Fibroblast of gingiva (primary cell): ENCODE measurements at regions not wholly inside any gene's neighbourhood (a gene's known extent, or its start where the extent isn't known, plus 50 kb on each side); places are given as distances from the start of the nearest gene placed in this dataset.
"Not testable (repeated sequence)": the region's sequence is repeated elsewhere in the genome, so short reads cannot be mapped to it uniquely, and the experiment has no call there.

Source experiments
- DNase-seq: peaks from one replicate; pipeline ENCODE4 v3.0.0-alpha.2; 2011; ENCODE audit warnings: low read depth

DNA sequence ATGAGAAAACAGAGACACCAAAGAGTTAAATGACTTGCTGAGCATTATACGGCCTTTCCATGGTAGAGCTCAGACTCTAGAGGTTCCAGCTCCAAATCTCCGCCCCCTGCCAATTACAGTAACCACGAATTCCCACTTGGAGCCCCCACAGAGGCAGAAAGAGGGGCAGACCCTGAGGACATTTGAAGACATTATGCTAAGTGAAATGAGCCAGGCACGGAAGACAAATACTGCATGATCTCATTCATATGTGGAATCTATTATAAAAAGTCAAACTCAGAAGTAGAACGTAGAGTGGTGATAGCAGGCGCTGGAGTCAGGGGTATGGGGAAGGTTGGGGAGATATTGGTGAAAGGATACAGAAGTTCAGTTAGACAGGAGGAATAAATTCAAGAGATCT, 303.4 kb downstream of the ANAPC1 start:
- not testable (repeated sequence) for DNase-seq

DNA sequence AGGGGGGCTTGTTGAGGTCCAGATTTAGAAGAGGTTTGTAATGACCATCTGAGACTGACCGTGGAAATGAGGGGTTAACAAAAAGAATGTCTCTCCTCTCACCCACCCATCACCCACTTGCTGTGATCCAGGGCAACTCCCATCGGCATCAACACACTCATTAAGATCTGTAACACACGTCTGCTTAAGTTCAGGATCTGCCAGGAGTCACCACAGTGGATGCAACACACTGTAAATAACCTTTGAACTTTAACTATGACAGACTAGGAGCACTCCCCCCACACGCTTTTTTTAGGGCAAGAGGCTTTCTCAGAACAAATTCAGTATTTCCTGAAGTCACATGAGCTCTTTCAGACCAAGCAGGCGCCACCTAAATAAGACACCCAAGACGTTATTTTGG, 301.9 kb downstream of the ANAPC1 start:
- DNase-seq: not testable (repeated sequence)

DNA sequence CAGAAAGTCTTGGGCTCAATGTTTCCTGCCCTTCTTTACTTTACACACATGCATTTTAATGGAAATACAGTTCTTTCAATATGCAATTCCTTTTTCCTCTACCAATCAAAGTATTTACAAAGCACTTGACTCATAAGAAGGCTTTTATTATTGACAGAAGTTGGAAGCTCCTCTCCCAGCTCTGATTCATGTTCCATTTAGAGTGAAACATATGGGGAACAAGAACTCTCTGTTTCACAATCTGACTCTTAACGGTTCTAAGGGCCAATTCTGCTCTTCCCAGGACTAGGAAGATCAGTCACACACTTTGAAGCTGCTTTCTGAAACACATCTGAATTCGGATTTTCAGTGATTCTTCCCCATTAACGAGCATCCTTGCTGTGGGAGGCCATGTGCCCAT, 300.5 kb downstream of the ANAPC1 start:
- DNase-seq: not testable (repeated sequence)

DNA sequence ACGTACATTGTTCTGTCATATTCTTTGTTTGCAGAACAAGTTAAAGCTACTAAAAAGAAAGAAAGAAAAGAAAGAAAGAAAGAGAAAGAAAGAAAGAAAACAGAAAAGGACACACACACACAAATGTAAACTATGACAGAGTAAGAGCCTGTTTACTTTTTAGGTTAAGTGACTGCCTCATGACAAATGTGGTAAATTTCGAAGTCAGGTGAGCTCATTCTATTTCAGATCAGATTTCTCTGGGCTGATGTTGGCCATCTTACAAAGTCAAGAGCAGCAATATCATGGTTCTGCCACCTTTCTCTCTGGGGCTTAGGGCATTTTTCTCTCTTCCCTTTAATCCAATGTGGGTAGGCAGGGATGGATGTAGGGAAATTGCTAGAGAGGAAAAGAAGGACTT, 299.5 kb downstream of the ANAPC1 start:
- not testable (repeated sequence) for DNase-seq

DNA sequence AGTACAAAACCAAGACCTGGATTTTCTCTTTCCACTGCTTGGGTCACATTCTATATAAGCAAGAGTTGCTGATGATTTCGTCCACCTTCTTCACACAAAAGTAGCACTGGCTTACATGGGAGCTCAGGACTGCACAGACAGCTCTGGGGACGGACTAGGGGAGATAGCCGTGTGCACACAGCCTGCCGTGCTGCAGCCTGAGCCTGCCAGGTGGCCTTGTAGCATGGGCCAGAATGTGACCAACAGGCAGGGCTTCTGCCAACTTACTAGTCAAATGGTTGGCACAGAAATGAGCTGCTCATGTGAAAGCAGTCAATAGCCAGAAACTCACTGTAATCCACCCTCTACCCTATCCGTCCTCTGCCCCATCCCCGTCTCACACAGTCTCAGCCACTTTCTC, 299.0 kb downstream of the ANAPC1 start:
- not testable (repeated sequence) for DNase-seq

DNA sequence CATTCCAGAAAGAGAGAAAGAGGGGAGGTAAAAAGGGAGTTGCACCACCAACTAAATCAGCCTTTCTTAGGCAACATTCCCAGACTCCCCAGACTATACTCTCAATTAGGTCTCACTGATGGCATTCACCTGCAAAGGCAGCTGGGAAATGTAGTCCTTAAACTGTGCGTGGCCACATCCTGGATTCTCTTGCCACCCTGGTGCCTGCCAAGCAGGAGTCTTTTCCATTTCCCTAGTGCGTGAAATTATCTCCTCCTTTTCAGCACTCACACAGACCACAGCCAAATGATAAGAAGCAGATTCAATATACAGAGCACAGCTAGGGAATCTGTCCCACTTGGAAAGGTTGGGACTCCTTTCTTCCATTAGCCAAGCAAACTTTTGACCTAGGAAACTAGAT, 298.0 kb downstream of the ANAPC1 start:
- DNase-seq: not testable (repeated sequence)

DNA sequence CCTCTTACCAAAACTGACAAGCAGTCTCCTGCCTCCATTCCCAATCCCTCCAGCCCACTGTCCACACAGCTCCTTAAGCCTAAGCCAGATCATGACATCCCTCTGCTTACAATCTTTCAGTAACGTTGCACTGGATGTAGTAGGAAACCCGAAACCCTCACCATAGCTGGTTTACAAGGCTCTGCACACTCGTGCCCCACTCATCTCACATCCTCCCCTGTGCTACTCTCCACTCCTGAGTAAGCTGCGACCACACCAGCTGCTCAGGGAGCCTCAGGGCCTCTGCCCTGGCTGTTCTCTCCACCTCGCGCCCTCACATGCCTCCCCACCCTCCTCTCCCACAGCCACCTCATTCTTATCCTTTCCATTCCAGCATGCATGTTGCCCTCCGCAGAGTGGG, 288.9 kb downstream of the ANAPC1 start:
- not testable (repeated sequence) for DNase-seq

DNA sequence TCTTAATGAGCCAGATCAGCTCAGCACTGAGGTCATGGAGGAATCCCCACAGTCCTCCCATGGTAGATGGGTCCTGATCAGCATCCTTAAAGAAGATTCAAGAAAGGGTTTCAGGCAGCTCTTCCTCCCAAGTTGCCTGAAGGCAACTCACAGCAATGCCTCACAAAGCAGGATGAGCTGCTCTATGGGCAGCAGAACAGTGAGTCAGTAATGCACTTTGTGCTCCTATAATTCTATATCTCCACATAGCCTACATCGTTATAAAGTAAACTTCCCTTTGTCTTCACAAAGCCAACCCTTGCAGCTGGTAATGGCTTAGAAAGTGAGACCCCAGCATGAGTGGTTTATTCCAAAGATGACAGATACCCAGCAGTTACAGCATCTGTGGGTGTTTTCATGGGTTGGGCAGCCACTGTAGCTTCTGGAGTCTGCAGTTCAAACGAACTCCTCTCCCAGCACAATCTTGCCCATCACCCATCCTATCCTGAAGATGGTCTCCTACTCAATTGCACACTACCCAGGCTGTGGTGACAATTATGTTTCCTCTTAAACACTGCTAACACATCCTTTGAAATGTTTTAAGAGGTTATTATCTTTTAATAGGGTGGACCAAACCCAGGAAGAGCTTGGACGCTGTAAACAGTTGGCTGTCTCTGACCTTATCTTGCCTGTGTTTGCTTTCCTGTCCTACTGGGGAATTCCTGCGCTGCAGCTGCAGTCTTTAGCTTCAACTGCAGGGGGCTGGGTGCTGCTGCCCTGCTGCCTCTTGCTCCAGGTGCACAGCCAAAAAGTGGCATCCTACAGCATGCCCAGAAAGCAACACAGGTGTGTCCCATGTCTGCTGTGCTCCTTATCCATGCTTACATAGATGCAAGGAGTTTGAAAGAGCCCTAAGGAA, 286.9 kb downstream of the ANAPC1 start:
- not testable (repeated sequence) for DNase-seq

DNA sequence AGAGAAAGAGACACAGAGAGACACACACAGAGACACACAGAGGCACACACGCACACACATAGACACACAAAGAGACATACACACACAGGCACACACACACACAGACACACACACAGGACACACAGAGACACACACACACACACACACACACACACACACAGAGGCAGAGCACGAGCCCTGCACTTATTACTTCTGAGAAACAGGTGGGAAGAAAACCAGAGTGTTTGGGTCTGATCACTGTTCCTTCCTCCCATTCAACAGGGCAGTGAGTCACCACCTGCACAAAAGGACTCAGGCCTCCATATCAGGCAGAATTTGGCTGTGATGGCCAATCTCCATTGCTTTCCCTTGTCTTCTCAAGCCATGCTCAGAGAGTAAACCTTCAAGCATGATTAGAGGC, 285.0 kb downstream of the ANAPC1 start:
- not testable (repeated sequence) for DNase-seq

DNA sequence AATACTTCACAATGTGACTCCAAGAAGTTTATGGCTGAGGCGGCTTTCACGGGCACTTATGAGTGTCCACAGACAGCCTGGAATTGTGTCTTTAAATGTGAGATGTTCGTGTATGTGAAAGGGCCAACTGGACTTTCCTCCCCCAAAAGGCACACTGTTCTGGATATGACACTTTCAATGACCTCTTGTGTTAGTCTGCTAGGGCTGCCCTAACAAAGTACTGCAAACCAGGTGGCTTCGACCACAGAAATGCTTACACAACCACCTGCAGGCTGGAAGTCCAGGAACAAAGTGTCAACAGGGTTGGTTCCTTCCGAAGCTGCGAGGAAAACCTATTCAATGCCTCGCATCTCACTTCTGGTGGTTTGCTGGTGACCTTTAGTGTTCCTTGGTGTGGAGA, 281.7 kb downstream of the ANAPC1 start:
- not testable (repeated sequence) for DNase-seq

DNA sequence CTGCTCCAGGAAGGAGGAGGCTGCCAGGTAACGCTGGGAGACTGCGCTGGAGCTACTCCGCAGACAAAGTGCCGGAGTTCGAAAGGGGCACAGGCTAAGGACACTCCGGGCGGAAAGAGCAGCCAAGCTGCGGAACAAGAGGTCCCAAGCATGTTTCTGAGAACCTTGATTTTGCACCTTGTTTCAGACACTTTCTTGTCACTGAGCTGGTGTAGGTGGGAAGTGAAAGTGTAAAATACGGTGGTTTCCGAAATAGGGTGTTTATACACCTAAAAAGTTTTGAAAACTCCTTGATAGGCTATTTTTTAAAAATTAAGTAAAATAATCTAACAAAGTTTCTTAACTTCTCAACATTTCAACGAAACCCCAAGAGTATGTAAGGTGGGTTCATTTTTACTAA, 278.2 kb downstream of the ANAPC1 start:
- not testable (repeated sequence) for DNase-seq

DNA sequence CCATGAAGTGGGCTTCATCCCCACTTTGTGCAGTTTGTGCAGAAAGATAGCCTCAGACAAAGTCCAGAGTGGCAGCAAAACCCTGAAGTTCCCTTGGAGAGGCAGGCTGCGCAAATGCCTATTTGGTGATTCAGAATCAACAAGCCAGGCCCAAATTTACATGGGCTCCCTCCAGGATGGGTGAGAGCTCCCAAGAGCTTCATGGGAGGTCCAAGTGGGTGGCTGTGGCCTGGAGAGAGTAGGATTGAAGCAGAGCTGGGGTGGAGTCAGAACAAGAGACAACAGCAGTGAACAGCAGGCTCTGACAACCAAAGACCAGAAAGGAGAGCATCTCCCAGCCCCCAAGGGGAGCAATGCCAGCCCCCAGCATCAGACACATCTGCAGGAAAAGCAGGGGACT, 277.4 kb downstream of the ANAPC1 start:
- not testable (repeated sequence) for DNase-seq

DNA sequence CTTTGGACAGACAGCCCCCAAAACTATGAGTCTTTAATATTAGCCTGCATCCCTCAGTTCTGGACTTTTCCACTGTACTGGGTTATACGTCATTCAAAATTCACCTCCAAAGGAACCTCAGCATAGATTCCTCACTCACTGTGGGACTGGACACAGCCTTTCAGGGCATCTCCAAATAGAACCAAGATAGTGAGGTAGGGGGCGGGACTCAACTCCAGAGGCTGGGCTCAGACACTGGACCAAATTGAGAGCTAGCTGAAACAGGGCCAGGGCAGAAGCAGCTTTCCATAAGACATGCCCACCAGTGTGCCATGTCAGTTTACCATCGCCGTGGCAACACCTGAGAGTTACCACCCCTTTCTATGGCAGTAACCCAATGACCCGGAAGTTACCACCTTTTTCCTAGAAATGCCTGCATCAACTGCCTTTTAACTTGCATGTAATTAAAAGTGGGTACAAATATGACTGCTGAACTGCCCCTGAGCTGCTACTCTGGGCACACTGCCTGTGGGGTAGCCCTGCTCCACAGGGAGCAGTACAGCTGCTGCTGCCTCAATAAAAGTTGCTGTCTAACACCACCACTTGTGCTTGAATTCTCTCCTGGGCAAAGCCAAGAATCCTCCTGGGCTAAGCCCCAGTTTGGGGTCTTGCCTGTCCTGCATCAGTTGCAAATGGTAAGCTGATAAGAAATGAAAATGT, 274.7 kb downstream of the ANAPC1 start:
- DNase-seq: not testable (repeated sequence)

DNA sequence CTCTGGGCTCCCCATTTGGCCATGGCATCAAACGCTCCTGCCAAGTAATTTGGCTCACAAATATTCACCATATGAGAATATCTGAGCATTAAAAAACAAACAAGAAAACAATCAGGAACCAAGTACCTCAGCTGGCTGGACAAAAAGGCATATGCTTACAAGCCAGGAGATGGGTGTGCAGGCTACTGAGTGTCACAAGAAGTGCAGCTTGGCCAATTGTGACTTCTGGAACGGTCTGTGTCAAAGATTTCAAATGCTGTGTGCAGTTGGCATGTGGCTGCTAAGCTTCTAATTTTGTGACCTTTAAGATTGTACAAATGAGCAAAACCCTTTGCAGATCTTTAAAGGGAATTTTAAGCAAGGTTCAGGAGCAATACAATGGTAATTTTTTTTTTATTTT, 274.0 kb downstream of the ANAPC1 start:
- not testable (repeated sequence) for DNase-seq

DNA sequence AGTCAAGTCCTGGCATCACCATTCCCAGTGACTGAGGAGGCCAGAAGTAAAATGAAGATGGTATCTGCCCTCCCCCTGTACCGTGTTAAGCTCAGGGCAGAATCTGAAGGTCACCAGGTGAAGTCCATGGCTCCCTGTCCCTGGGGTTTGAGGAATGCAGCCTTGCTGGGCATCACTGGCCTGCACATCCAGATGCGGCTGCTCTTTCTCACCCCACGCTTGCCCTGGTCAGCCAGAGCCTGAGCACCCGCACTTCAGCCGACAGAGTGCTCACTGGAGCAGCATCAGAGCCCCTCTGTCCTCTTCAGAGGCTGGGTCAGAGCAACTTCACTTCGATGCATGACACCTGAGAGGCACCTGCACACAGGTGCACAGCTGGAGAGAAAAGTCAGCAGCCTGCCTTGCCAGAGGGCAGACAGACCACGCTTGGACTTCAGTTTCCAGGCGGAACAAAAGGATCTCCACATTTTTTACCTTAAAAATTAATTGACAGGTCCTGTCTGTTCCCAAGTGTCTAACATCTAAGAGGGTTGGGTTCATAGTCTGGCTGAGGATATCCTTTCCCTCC, 267.3 kb downstream of the ANAPC1 start:
- DNase-seq: no peak

DNA sequence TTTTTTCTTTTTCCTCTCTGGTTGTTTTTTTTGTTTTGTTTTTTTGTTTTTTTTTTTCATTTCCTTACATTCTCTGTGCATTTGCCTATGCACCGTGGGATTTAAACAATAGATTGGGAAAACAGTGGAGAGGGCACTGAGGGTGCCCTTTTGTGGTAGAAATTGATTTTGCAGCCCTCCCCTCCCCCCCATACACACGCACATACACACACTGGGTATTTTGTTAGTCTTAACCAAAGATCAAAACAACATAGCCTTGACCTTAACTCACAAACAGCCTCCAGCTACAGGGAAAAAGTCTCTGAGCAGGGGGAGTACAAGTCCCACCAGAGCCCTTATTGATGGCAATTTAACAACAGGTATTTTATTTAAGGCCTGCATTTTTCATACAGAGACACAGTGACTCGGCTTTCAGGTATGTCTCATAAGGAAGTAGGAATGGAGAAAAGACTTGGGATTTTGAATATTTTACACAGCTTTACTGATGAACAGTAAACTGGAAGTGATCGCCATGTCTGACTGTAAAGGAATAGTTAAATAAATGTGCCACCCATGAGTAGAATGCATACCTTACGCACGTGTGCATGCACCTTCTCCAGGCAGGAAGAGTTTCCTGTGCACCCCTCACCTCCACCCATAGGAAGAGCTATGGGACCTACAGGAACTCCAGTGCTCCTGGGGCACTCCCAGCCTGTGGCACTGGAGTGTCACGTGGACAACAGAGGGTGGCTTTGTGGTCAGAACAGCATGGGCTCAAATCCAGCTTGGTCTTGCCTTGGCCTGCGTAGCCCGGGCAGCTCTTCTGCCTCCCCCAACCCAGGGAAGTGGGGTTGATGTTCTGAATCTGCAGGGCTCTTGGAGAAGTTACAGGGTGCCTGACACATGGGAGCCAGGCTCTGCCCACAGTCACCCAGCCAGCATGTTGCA, 266.4 kb downstream of the ANAPC1 start:
- no peak for DNase-seq

DNA sequence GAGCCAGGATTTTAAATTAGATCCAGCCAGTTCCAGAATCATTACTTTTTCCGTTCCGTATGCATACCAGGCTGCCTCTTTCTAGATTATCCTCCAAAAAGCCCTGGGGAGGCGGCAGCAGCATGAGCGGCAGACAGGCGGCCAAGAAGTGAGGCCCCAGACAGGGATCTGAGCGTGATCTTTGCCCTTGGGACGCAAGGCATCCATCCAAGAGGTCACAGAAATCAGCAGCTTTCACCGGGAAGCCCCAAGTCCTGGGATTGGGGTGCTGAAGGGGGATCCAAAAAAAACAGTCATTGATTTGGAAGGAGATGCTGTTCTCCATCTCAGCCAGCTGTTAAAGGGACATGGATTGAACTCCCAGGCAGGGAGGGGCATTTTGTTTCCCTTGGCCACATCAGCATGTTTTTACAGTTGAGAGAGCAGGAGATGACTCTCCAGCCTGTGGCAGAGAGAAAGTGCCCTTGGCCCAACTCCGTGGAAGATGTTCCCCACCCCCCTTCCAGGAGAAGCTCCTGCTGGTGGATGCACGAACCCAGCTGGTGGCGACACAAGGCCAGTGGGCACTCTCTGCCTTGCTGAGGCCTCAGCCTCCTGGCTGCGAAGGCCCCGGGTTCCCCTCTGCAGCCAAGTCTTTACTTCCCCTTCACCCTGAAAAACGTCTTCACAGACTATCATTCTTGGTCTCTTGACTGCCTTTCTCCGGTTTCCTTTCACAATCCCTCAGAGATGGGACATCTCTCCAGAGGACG, 265.6 kb downstream of the ANAPC1 start:
- DNase-seq: peak; percentile 92

DNA sequence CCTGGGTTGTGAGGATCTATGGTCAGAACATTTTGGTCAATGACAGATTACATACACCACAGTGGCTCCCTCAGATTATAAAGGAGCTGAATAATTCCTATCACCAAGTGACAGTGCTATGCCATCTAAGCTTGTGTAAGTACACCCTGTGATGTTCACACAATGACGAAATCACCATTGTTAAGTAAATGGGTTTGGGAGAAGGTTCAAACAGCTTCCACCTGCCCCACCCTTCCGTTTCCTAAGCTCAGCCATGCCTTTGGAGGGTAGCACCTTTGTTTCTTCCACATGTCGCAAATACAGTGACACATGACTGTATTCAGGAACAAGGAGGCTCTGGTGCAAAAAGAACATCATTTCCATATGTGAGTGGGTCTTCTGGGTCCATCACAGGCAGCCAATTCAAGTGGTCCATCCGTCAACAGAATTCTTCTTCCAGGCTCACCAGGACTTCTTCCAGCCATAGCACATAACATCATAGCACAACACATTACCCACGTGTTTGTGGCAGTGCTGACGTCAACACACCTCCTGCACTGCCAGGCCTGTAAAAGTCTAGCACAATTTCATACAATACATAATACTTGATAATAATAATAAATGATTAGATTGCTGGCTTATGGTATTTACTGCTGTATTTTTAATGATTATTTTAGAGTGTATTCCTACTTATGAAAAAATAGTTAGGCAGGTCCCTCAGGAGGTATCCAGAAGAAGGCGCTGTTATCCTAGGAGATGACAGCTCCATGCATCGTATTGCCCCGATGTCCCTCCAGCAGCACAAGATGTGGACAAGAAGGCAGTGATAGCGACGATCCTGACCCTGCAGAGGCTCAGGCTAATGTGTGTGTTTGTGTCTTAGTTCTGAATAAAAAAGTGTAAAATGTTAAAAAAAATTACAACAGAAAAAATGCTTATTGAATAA, 264.8 kb downstream of the ANAPC1 start:
- DNase-seq: no peak

DNA sequence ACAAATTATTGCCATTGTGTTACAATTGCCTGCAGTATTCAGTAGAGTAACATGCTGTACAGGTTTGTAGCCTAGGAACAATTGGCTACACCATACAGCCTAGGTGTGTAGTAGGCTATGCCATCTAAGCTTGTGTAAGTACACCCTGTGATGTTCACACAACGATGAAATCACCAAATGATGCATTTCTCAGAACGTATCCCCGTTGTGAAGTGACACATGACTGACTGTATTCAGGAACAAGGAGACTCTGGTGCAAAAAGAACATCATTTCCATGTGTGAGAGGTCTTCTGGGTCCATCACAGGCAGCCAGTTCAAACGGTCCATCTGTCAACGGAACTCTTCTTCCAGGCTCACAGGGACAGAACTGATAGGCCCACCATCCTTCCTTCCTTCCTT, 263.7 kb downstream of the ANAPC1 start:
- no peak for DNase-seq

DNA sequence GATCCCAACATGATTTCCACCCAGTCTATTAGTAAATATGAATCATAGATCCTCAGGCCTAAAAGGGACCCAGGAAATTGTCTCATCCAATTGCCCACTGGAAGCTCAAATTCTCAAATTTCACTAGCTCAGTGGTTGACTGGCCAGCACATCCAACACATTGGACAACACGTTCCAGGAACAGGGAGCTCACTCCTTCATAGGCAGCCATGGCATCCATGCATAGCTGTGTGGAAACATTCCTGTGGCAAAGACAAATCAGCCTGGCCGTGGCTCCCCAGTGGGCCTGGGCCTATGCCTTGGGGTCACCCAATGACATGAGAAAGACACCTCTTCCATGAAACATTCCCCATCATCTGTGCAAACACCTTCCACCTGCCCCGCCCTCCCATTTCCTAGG, 261.1 kb downstream of the ANAPC1 start:
- DNase-seq: peak; percentile 70
